ENCODE measurements at regions not wholly inside any gene's neighbourhood (a gene's known extent, or its start where the extent isn't known, plus 50 kb on each side); places are given as distances from the start of the nearest gene placed in this dataset.

- no peak for FAIRE-seq
These were observed 518.1 kb upstream of the VRK2 start for GRCh38 chr2:57528499-57528898.

DNA sequence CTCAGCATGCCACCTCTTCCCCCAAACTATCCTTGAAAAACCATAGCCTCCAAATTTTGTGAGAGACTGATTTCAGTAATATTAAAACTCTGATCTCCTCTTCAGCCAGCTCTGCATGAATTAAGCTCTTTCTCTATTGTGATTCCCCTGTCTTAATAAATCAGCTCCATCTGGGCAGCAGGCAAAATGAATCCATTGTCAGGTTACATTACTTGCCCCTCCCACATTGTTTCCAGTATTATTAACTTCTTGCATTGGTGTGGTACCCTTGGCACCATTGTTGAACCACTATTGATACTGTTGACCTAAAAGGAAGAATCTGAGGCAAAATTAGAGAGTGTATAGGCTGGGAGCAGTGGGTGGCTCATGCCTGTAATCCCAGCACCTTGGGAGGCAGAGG, 512.2 kb upstream of the VRK2 start:
- FAIRE-seq, result no peak

GRCh38 chr2:57536535-57537231, 509.9 kb upstream of the VRK2 start:
- FAIRE-seq, result no peak

DNA sequence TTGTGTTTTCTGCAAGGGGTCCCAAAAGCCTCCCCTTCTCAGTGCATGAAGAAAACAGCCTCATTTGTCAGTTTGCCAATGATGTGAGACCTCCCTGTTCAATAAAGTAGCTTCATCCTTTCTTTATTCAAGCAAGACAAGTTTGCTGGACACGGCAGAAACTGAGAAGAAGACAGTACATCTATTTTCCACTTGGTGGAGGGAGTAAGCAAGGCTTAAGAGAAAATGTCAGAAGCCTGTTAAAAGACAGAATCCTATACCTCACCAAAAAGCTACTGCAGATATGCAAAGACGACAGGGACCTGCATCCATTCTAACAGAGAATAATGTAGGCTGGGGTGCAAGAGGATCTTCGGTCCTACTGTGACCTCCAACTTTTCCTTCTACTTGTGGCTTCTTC, 506.8 kb upstream of the VRK2 start:
- no peak for FAIRE-seq

- FAIRE-seq, result no peak
These were observed 504.5 kb upstream of the VRK2 start for GRCh38 chr2:57542081-57542480.

- FAIRE-seq, result no peak
These were observed 503.4 kb upstream of the VRK2 start for GRCh38 chr2:57543211-57543610.

- FAIRE-seq, result no peak
These were observed 502.0 kb upstream of the VRK2 start for GRCh38 chr2:57544624-57545023.

- FAIRE-seq, result no peak
These were observed 500.1 kb upstream of the VRK2 start for GRCh38 chr2:57546478-57546877.

DNA sequence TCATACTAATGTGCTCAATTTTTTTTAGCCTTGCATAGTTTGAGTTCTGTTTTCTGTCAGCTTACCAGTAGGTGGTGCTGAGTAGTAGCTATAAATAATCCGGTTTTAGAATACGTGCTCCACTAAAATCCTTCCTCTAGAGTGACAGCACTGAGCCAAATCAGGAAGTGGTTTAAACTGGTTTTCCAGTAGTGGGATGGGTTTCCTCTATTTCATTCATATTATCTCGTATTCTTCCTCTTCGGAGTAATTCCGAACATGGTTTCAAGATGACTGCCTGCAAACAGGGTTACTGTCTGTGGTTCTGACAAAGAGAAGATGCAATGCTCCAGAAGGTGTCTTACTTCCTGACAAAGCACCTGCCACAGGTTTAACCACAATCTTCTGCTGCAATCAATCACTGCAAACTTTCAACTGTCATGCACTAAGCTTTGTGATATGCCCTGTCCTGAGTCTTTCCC, 496.9 kb upstream of the VRK2 start:
- FAIRE-seq, result peak; percentile 13

DNA sequence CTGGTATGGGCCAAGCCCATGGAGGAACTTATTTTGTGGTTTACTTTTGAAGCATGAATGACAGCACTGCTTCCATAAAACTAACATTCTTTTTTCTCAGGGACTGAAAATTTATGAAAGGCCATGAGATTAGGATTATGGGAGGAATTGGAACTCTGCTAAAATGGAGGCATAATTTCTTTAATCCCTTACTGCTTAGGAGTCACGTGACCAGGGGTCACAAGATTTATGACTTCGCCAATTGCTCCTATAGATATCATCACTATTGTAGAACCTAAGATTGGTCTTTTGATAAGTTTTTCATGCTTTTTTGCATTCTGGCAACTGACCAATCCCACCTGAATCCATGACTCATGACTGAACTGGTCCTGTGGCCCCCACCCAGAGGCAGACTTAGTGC, 495.7 kb upstream of the VRK2 start:
- FAIRE-seq, result no peak

- no peak for FAIRE-seq
These were observed 493.7 kb upstream of the VRK2 start for GRCh38 chr2:57552885-57553284.

DNA sequence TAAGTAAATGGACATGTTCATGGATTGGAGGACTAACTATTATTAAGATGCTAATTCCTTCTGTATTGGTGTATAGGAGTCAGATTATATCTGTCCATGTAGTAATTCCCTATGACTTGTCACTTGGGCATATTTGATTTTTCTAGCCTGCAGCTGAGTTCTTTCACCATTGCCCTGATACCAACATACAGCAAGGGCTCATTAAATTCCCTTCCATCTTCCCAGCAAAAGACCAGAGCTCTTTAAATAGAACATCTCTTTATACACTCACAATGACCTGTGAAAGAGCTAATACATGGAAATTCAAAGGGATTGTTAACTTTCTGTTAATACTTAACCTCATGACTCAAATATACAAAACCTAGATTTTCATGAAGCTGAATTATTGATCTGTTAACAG, 492.3 kb upstream of the VRK2 start:
- no peak for FAIRE-seq

DNA sequence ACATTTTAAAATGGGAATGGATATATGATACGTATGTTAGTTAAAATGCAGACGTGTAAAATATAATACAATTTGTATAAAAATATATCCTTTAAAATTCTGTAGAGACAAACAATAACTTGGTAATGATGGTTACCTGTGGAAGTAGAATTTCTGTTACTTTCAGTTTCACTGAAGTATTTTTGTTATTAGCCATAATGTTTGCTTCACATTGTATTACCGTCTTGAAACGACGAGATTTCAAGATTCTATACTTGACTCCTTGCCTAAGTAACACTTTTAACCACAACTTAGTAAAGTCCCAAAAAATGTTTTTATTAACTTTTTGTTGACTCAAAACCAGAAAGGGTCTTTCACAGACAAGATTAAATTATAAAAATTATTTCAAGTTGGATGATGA, 488.3 kb upstream of the VRK2 start:
- FAIRE-seq, result no peak

DNA sequence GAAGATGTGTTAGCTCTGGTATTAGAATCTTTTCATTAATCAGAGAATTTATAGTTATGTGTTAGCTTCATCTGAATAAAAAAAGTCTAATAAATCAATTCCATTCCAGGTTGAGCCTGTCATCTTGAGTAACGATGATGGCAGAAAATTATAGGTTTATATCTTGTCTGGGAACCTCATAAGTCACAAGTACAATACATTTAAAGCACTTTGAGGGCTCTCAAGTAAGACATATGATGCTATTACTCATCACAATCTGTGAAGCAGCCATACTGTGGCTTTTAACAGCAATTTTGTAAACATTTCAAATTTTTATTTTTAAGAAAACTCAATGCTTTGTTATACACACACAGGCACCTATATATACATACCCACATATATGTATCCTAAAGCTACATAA, 484.1 kb upstream of the VRK2 start:
- no peak for FAIRE-seq

DNA sequence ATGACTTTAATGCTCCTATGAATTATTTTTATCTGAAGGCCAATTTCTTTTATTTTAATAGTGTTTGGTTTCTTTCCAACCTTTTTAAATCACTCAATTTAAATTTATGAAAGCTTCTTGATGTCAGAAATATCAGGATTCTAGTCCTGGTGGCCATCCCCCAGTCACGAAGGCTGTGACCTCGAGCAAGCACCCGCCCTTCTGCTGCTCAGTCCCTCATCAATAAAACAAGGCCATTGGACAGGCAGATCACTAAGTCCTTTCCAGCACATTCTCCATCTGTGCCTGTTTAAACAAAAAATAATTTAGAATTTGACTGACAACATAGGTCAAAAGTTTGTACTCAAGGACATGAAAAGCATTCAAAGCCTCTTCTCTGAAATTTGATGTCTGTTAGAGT, 483.6 kb upstream of the VRK2 start:
- FAIRE-seq, result no peak

DNA sequence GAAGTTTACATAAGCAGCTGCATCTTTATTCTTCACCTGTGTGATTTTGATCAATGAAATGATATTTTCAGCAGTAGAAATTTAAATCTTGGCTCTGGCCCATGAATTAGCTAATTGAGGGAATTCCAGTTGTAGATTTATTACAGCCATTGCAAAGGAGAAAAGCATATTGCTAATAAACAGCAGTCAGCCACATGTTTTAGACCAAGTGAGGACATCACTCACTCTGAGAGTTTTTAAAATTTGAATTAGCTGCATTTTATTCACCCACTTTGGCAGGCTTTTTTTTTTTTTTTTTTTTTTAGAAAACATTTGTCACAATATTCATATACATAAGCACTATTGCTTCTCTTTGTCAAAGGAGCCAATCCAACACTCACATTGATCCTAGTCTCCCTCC, 479.4 kb upstream of the VRK2 start:
- no peak for FAIRE-seq

GRCh38 chr2:57569396-57569795, 477.2 kb upstream of the VRK2 start:
- FAIRE-seq, result no peak

DNA sequence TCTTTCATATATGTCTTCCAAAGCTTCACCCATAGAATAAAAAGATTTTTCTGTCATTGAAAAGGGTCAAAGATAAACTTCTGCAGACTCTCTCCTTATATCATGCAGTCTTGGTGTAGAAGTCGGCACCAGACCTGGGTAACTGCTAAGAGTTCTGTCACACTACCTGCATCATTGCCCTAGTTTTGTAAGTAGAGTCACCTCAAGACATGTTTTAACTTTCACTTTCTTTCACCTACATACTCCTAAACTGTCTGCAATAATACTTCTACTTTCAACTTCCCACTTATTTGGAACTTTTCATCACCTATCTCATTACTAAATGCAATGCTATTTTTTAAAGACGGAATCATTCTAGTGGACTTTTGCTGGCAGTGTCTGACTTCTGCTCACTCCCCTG, 475.6 kb upstream of the VRK2 start:
- no peak for FAIRE-seq

DNA sequence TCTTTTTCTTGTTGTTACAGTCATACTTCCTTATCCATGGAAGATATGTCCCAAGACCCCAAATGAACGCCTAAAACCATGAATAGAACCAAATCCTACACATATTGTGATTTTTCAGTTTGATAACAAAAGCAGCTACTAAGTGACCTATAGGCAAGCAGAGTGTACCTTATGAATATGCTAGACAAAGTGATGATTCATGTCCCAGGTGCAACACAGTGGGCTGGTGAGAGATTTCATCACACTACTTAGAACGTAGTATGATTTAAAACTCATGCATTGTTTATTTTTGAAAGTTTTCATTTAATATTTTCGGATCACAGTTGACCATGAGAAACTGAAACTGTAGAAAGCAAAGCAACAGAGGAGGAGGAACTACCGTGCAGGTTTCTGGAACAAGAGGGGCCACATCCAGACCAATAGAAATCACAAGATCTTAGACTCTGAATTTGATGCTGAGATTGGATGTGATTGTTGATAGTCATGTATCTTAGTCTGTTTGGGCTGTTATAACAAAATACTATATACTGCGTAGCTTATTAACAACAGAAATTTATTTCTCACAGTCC, 470.8 kb upstream of the VRK2 start:
- FAIRE-seq, result no peak

GRCh38 chr2:57576983-57577382, 469.6 kb upstream of the VRK2 start:
- FAIRE-seq, result no peak

DNA sequence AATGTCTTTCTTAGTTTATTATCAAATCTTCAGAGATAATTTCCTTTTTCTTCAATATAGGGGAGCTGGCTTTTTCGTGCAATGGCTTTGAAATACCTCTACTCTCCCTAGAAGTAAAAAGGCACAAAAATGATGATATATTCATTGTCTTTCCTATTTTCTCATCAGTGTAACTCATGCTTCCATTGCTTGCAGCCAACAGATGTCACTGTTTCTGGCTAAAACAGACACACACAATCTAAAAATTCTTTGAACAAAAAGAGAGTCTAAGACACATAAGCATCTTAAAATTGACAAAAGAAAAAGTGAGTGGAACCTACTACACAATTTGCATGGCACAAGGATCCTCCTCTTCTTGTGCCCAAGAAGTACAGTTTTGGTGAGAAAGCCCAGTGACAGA, 448.7 kb upstream of the VRK2 start:
- FAIRE-seq, result no peak

DNA sequence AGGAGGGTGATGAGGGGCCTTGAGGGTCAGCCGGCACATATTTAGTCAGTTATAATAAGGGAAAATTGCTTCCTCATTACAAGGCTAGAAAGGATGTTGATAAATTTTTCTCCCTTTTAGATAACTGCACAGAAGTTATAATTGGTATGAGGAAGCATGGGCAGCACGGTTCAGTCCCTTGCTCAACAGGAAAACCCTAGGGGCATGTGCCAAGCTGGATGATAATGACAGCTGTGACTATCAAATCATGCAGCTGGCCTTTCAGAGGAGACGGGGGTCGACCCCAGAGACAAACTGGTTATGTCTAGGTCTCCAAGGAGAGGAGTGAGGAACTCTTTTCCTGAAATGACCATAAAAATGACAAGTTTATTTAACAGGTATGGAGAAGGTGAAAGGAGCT, 448.1 kb upstream of the VRK2 start:
- no peak for FAIRE-seq

GRCh38 chr2:57602733-57603132, 443.9 kb upstream of the VRK2 start:
- no peak for FAIRE-seq

DNA sequence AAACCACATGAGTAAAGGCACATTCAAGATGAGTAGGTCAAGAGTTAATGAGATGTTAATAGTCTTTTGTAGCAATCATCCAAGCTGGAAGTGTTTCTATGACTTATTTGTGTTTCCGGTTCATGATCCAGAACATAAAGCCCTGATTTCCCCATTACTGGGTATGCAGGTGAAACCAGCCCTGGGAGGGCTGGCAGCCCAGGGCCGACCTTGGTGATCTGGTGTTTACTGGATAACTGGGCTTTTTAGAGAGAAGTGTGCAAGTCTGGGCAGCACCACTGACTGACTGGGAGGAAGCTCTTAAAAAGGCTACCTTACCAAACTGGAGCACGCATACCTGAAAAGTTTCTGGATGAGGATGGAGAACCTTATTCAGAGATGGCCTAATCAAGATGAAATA, 431.6 kb upstream of the VRK2 start:
- no peak for FAIRE-seq

DNA sequence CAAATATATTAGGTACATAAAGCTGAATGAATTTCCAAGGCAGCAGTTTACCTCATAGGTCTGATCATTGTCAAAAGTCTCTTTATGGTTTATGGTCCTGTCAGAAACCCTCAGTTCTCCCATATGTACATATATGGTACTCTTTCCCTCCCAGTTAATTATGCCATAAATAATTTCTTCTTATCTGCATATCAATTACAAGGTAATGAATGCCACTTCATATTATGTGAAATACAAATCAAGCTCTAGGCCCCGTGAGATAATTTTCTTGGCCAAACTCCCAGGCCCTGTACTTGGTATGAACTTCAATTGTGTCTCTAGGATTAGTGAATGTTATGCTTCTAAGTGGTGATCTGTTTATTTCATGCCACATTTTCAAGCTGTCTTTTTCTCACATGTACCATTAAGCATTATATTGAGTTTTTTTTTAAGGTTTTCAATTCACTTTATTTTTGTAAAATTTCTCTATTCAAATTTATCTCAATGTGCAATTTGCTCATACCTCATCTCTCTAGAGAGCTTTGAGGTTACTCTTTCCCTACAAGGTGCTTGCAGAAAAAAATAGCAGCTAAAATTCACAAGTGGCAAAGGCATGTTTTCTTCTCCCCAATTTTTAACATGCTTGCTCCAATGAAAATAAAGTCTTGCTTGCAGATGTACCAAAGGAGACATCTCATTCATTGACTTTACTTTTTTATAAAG, 430.6 kb upstream of the VRK2 start:
- no peak for FAIRE-seq

Measured in TTC549 (cell line).